Heart left ventricle (tissue), 16 donors: ENCODE measurements at regions not wholly inside any gene's neighbourhood (a gene's known extent, or its start where the extent isn't known, plus 50 kb on each side); places are given as distances from the start of the nearest gene placed in this dataset.

Experiments used
- ATAC-seq, 4 donors: fragments of 200-7000 bp; cut with Tn5 transposase; one replicate each; pipeline ENCODE4 v1.9.1; 2020 to 2022; ENCODE audit warnings: moderate library complexity in 4 of 4, mild to moderate bottlenecking in 3 of 4, moderate number of reproducible peaks in 1 of 4
- DNase-seq, 5 donors: peaks; one replicate each; pipeline ENCODE4 v3.0.0-alpha.2; 2020
- H3K27ac ChIP-seq, 12 donors: fragments of 200-600 bp; sonication (generic) in 4 of 12; one replicate each; pipeline versions ENCODE4 v1.5.0 to v1.8.0; 2016 to 2022; ENCODE audit warnings: mild to moderate bottlenecking in 2 of 12
- H3K27me3 ChIP-seq, 9 donors: fragments of 200-600 bp; sonication (generic) in 2 of 9; one replicate each; pipeline versions ENCODE4 v1.5.1 to v1.8.0; 2016 to 2022; ENCODE audit warnings: mild to moderate bottlenecking in 3 of 9
- H3K36me3 ChIP-seq, 9 donors: fragments of 200-600 bp; sonication (generic) in 2 of 9; one replicate each; pipeline versions ENCODE4 v1.5.0 to v1.8.0; 2018 to 2022; ENCODE audit warnings: mild to moderate bottlenecking in 2 of 9
- H3K4me1 ChIP-seq, 12 donors: fragments of 200-600 bp; sonication (generic) in 4 of 12; one replicate each; pipeline versions ENCODE4 v1.5.0 to v1.8.0; 2016 to 2022; ENCODE audit warnings: mild to moderate bottlenecking in 3 of 12
- H3K4me3 ChIP-seq, 12 donors: fragments of 200-600 bp; sonication (generic) in 4 of 12; one replicate each; pipeline versions ENCODE4 v1.5.0 to v1.8.0; 2017 to 2022; ENCODE audit warnings: mild to moderate bottlenecking in 9 of 12, moderate library complexity in 4 of 12
- H3K9me3 ChIP-seq, 12 donors: fragments of 200-600 bp; sonication (generic) in 4 of 12; one replicate each; pipeline versions ENCODE4 v1.5.0 to v1.8.0; 2016 to 2022; ENCODE audit warnings: mild to moderate bottlenecking in 1 of 12
- CTCF ChIP-seq, 12 donors: fragments of 200-600 bp; sonication (generic) in 4 of 12; IDR thresholded peaks; one replicate each; pipeline versions ENCODE4 v1.5.0 to v1.8.0; 2018 to 2022; ENCODE audit warnings: antibody characterized with exemption in 12 of 12, mild to moderate bottlenecking in 5 of 12
- POLR2A ChIP-seq, 2 donors: fragments of 450-650 bp; IDR thresholded peaks; one replicate each; pipeline ENCODE4 v1.6.1; 2017; ENCODE audit warnings: antibody characterized with exemption in 2 of 2, mild to moderate bottlenecking in 2 of 2, moderate library complexity in 2 of 2
- WGBS, 4 donors: extraction: QIAGEN DNeasy Blood & Tissue Kit in 2 of 4; methylation state at CpG; one replicate each; pipeline versions ENCODE4 v1.1.5 to v1.1.7; 2013 to 2018; 5-methylcytosine and 5-hydroxymethylcytosine counted together
- intact Hi-C, 10 donors: fragments of 100-400 bp; cut with DNase I; formaldehyde crosslinking; loops; one replicate each; pipeline versions ENCODE4 v1.11.1 to v1.14.2; 2022
- donor health status: ischemic (EF 13 %, LVEDD 7.1; RV severe dilation, severe dysfunction).
- donor health status: healthy with polysubstance abuse.
- donor health status: DM: no; HTN: yes; CAD: no.
- donor health status: DM: no; HTN: no; CAD: no.
- donor health status: ischemic (EF 25% LVEDD 6.9; RV normal size, moderate dysfunction).
- donor health status: ischemic (EF 25% LVEDD 5.7; RV mildly dilated, moderate dysfunction).
- donor health status: healthy.
- donor health status: DM: yes; HTN: yes; CAD: no.
- donor health status: ischemic (EF 35%, LVEDD 5.7; RV mildly dilated, moderate dysfunction).
- donor health status: nonischemic (EF 11% LVEDD 7.7; RV severe dilation, severe dysfunction).
- donor health status: DM: yes; HTN: yes; CAD: no.
- donor health status: PGD.
- donor health status: ischemic (EF 29% LVEDD 5.4; RV normal size, mild dysfunction).
- donor health status: nonischemic (EF 23%, LVEDD 6.1; RV moderate dilation, normal function).

GRCh38 chr6:45830441-45831139 is 185.1 kb downstream of the CLIC5 start:
- Histone ChIP-seq H3K9me3 (peaks cover 0 to 5% (median 0%) of the 10 kb centered on the region in 12 donors), H3K27ac (no peak overlapping the region), H3K36me3 (no peaks in the 10 kb centered on the region), H3K4me1 (peaks cover 0 to 11% (median 0%) of the 10 kb centered on the region in 12 donors), H3K27me3 (no peaks in the 10 kb centered on the region), H3K4me3 (no peak overlapping the region)
- WGBS, 4 donors, result 44 to 53% (median 50%) methylated on average over 9 of the region's 9 CpGs
- DNase-seq (no peak), ATAC-seq (peak in 1 of 4 donors; percentile 18)
- intact Hi-C loops, result no loop called here
- TF ChIP-seq CTCF (IDR thresholded peaks at IDR 0.05) (no peak), POLR2A (IDR thresholded peaks at IDR 0.05) (no peak)

GRCh38 chr6:45829873-45830272 is 185.8 kb downstream of the CLIC5 start:
- no peak for ATAC-seq
- Histone ChIP-seq H3K27ac (no peak overlapping the region), H3K36me3 (no peaks in the 10 kb centered on the region), H3K4me1 (peaks cover 0 to 11% (median 0%) of the 10 kb centered on the region in 12 donors), H3K4me3 (no peak overlapping the region), H3K9me3 (peaks cover 0 to 5% (median 0%) of the 10 kb centered on the region in 12 donors), H3K27me3 (no peaks in the 10 kb centered on the region)
- DNase-seq, result no peak
- no peak for TF ChIP-seq POLR2A (IDR thresholded peaks at IDR 0.05)
- TF ChIP-seq CTCF (IDR thresholded peaks at IDR 0.05), result no peak
- WGBS, 4 donors, result 81 to 95% (median 88%) methylated on average over 1 of the region's 1 CpG
- intact Hi-C loops, result no loop called here

- Histone ChIP-seq H3K27ac (no peak overlapping the region), H3K9me3 (peaks cover 0 to 5% (median 0%) of the 10 kb centered on the region in 12 donors), H3K36me3 (no peaks in the 10 kb centered on the region), H3K4me1 (peaks cover 0 to 11% (median 0%) of the 10 kb centered on the region in 12 donors), H3K27me3 (peaks cover 0 to 4% (median 0%) of the 10 kb centered on the region in 9 donors), H3K4me3 (no peak overlapping the region)
- intact Hi-C loops, result no loop called here
- TF ChIP-seq CTCF (IDR thresholded peaks at IDR 0.05) (no peak), POLR2A (IDR thresholded peaks at IDR 0.05) (no peak)
- DNase-seq (no peak), ATAC-seq (no peak)
- 88 to 92% (median 92%) methylated on average over 7 of the region's 7 CpGs for WGBS, 4 donors
Measured at GRCh38 chr6:45827952-45828530, 187.6 kb downstream of the CLIC5 start.

- TF ChIP-seq CTCF (IDR thresholded peaks at IDR 0.05) (no peak), POLR2A (IDR thresholded peaks at IDR 0.05) (no peak)
- DNase-seq (no peak), ATAC-seq (no peak)
- 86 to 93% (median 91%) methylated on average over 4 of the region's 4 CpGs for WGBS, 4 donors
- Histone ChIP-seq H3K27me3 (peaks cover 0 to 4% (median 0%) of the 10 kb centered on the region in 9 donors), H3K4me1 (no peaks in the 10 kb centered on the region), H3K36me3 (no peaks in the 10 kb centered on the region), H3K9me3 (no peaks in the 10 kb centered on the region), H3K4me3 (no peak overlapping the region), H3K27ac (no peak overlapping the region)
- intact Hi-C loops, result no loop called here
Measured at GRCh38 chr6:45822873-45823272, 192.8 kb downstream of the CLIC5 start.
